H9 (cell line): ENCODE measurements at regions not wholly inside any gene's neighbourhood (a gene's known extent, or its start where the extent isn't known, plus 50 kb on each side); places are given as distances from the start of the nearest gene placed in this dataset.

Source experiments
- DNase-seq: peaks from one replicate; pipeline ENCODE4 v3.0.0-alpha.2; 2017
- H2AFZ ChIP-seq: one replicate; pipeline ENCODE4 v1.6.1; 2013; ENCODE audit warnings: mild to moderate bottlenecking, low read length, control low read depth, moderate library complexity
- H2AK5ac ChIP-seq: 2 replicates; pipeline ENCODE4 v1.6.1; 2013; ENCODE audit warnings: low read length, control low read depth, mixed read lengths; ENCODE audit not compliant: insufficient read length
- H2BK120ac ChIP-seq: one replicate; pipeline ENCODE4 v1.6.1; 2013; ENCODE audit warnings: low read depth, mild to moderate bottlenecking, low read length, control low read depth, inconsistent platforms; ENCODE audit not compliant: poor library complexity, severe bottlenecking
- H2BK12ac ChIP-seq: 2 replicates; pipeline ENCODE4 v1.6.1; 2013; ENCODE audit warnings: low read length, control low read depth, mixed read lengths, low read depth; ENCODE audit not compliant: insufficient read length
- H2BK15ac ChIP-seq: 2 replicates; pipeline ENCODE4 v1.6.1; 2013; ENCODE audit warnings: low read depth, low read length, control low read depth
- H2BK20ac ChIP-seq: one replicate; pipeline ENCODE4 v1.6.1; 2013; ENCODE audit warnings: low read depth, mild to moderate bottlenecking, low read length, control low read depth, inconsistent platforms; ENCODE audit not compliant: poor library complexity, severe bottlenecking
- H2BK5ac ChIP-seq: 2 replicates; pipeline ENCODE4 v1.6.1; 2013; ENCODE audit warnings: low read length, control low read depth, mixed read lengths; ENCODE audit not compliant: insufficient read length
- H3K14ac ChIP-seq: 2 replicates; pipeline ENCODE4 v1.6.1; 2013; ENCODE audit warnings: low read length, control low read depth; ENCODE audit not compliant: insufficient read depth
- H3K18ac ChIP-seq: 2 replicates; pipeline ENCODE4 v1.6.1; 2013; ENCODE audit warnings: low read depth, mild to moderate bottlenecking, mixed read lengths, low read length, control low read depth; ENCODE audit not compliant: insufficient read length
- H3K23ac ChIP-seq: 2 replicates; pipeline ENCODE4 v1.6.1; 2013; ENCODE audit warnings: low read length, control low read depth, mixed read lengths, low read depth; ENCODE audit not compliant: insufficient read length
- H3K23me2 ChIP-seq: 2 replicates; pipeline ENCODE4 v1.6.1; 2013; ENCODE audit warnings: low read depth, mild to moderate bottlenecking, mixed read lengths, low read length, control low read depth; ENCODE audit not compliant: insufficient read length, poor library complexity, severe bottlenecking
- H3K27ac ChIP-seq: 2 replicates; pipeline ENCODE4 v1.5.1; 2013; ENCODE audit warnings: low read length, control low read depth, mixed read lengths, low read depth; ENCODE audit not compliant: insufficient read length
- H3K27me3 ChIP-seq: 2 replicates; pipeline ENCODE4 v1.6.1; 2013; ENCODE audit warnings: low read length, control low read depth, inconsistent platforms; ENCODE audit not compliant: insufficient read depth
- H3K4ac ChIP-seq: 2 replicates; pipeline ENCODE4 v1.6.1; 2013; ENCODE audit warnings: low read depth, mild to moderate bottlenecking, control low read depth, inconsistent platforms, low read length, moderate library complexity
- H3K4me1 ChIP-seq: 2 replicates; pipeline ENCODE4 v1.6.1; 2013; ENCODE audit warnings: low read length, control low read depth, inconsistent platforms; ENCODE audit not compliant: insufficient read depth
- H3K4me2 ChIP-seq: 2 replicates; pipeline ENCODE4 v1.6.1; 2013; ENCODE audit warnings: low read length, control low read depth, mixed read lengths; ENCODE audit not compliant: insufficient read length, insufficient read depth
- H3K56ac ChIP-seq: 2 replicates; pipeline ENCODE4 v1.6.1; 2013; ENCODE audit warnings: low read depth, mild to moderate bottlenecking, mixed read lengths, low read length, control low read depth; ENCODE audit not compliant: insufficient read length
- H3K79me1 ChIP-seq: 2 replicates; pipeline ENCODE4 v1.6.1; 2013; ENCODE audit warnings: low read depth, mild to moderate bottlenecking, moderate library complexity, low read length, control low read depth, inconsistent platforms; ENCODE audit not compliant: insufficient read depth, poor library complexity, severe bottlenecking
- H3K79me2 ChIP-seq: 2 replicates; pipeline ENCODE4 v1.6.1; 2013; ENCODE audit warnings: low read length, control low read depth, inconsistent platforms; ENCODE audit not compliant: insufficient read depth
- H3K9ac ChIP-seq: 2 replicates; pipeline ENCODE4 v1.6.1; 2013; ENCODE audit warnings: low read length, control low read depth, mixed read lengths; ENCODE audit not compliant: insufficient read length; ENCODE audit errors: extremely low read depth
- H3K9me3 ChIP-seq: one replicate; pipeline ENCODE4 v1.6.1; 2013; ENCODE audit warnings: low read depth, low read length, inconsistent platforms; ENCODE audit not compliant: control insufficient read depth
- H3T11ph ChIP-seq: one replicate; pipeline ENCODE4 v1.6.1; 2013; ENCODE audit warnings: mild to moderate bottlenecking, low read length, control low read depth, inconsistent platforms
- H4K20me1 ChIP-seq: one replicate; pipeline ENCODE4 v1.6.1; 2013; ENCODE audit not compliant: control insufficient read depth, insufficient read length, insufficient read depth
- H4K5ac ChIP-seq: 2 replicates; pipeline ENCODE4 v1.6.1; 2013; ENCODE audit warnings: low read depth, mild to moderate bottlenecking, mixed read lengths, low read length, control low read depth; ENCODE audit not compliant: insufficient read length
- H4K8ac ChIP-seq: replicated peaks from 2 replicates; pipeline ENCODE4 v1.6.1; 2013; ENCODE audit warnings: low read length, control low read depth, mixed read lengths, low read depth; ENCODE audit not compliant: insufficient read length
- H4K91ac ChIP-seq: 2 replicates; pipeline ENCODE4 v1.6.1; 2013; ENCODE audit warnings: low read depth, mild to moderate bottlenecking, moderate library complexity, mixed read lengths, low read length, control low read depth; ENCODE audit not compliant: insufficient read length
- H3K27ac Mint-ChIP-seq, 3 experiments: 2 replicates in 2 of 3; 3 replicates in 1 of 3; pipeline ENCODE4 v1.8.0; 2020 to 2021; ENCODE audit warnings: mixed read lengths in 3 of 3, mild to moderate bottlenecking in 1 of 3, moderate library complexity in 1 of 3
- H3K27me3 Mint-ChIP-seq: 2 replicates; pipeline ENCODE4 v1.8.0; 2021; ENCODE audit warnings: low read depth, mild to moderate bottlenecking, moderate library complexity, mixed read lengths
- H3K36me3 Mint-ChIP-seq, 3 experiments: 2 replicates in 2 of 3; 3 replicates in 1 of 3; pipeline ENCODE4 v1.8.0; 2020 to 2021; ENCODE audit warnings: low read depth in 3 of 3, mixed read lengths in 3 of 3; ENCODE audit not compliant: insufficient read depth in 1 of 3
- H3K4me1 Mint-ChIP-seq, 2 experiments: 2 replicates each; pipeline ENCODE4 v1.8.0; 2020; ENCODE audit warnings: mixed read lengths in 2 of 2
- H3K4me3 Mint-ChIP-seq, 2 experiments: 2 replicates in 1 of 2; 3 replicates in 1 of 2; pipeline ENCODE4 v1.8.0; 2020 to 2021; ENCODE audit warnings: mild to moderate bottlenecking in 2 of 2, mixed read lengths in 2 of 2, moderate library complexity in 1 of 2
- H3K9me3 Mint-ChIP-seq, 2 experiments: 2 replicates in 1 of 2; 3 replicates in 1 of 2; pipeline ENCODE4 v1.8.0; 2020; ENCODE audit warnings: mild to moderate bottlenecking in 2 of 2, mixed read lengths in 2 of 2, moderate library complexity in 1 of 2
- WGBS: extraction: QIAGEN DNeasy Blood & Tissue Kit; methylation state at CpG from one replicate; pipeline ENCODE4 v1.1.7; 2013; ENCODE audit warnings: missing lambda C conversion rate, low lambda C conversion rate, mixed read lengths; ENCODE audit not compliant: insufficient read length; ENCODE audit errors: extremely low coverage; 5-methylcytosine and 5-hydroxymethylcytosine counted together
- TF ChIP-seq, protein P1 (sequence below): fragments of 200-600 bp; sonication (generic); conservative IDR thresholded peaks from 3 replicates; pipeline ENCODE4 v1.8.0; 2021; ENCODE audit warnings: antibody characterized with exemption, mild to moderate bottlenecking

DNA sequence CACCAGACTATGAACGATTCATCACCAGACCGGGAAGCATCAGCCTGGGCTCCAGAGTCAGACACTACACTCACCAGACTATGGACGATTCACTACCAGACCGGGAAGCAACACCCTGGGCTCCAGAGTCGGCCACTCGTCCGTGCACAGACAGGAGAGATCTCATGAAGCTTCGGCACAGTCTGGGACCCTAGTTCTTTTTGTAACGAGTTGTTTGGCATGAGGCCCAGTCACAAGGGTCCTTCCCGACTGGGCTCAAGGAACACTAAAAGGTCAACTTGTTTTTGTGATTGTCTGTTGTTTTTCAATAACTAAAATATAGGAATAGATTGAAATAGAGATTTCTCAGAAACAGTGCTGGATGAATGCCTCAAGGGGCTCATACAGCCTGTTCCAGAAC is 1141.6 kb upstream of the MIR17HG start:
- Histone ChIP-seq H3K23ac (no peak overlapping the region), H3K9ac (no peak overlapping the region), H2BK15ac (no peak overlapping the region), H4K20me1 (no peaks in the 10 kb centered on the region), H3K23me2 (no peaks in the 10 kb centered on the region), H4K8ac (no peak overlapping the region), H2BK20ac (no peak overlapping the region), H3K14ac (no peak overlapping the region), H4K5ac (no peak overlapping the region), H3K27ac (no peak overlapping the region), H2BK12ac (no peak overlapping the region), H3K4ac (no peak overlapping the region), H2BK5ac (no peak overlapping the region), H4K91ac (no peak overlapping the region), H2AK5ac (no peak overlapping the region), H2BK120ac (no peak overlapping the region), H3K79me1 (no peaks in the 10 kb centered on the region), H3T11ph (no peak overlapping the region), H3K4me2 (no peak overlapping the region), H3K4me1 (no peaks in the 10 kb centered on the region), H3K79me2 (no peaks in the 10 kb centered on the region), H3K56ac (no peak overlapping the region), H3K27me3 (no peaks in the 10 kb centered on the region), H2AFZ (no peak overlapping the region), H3K18ac (no peak overlapping the region), H3K9me3 (no peaks in the 10 kb centered on the region)
- H3K27ac Mint-ChIP-seq, result no peak overlapping the region
- peaks cover 0 to 2% of the 10 kb centered on the region in 2 experiments; a peak in 1 of 5 replicates for H3K9me3 Mint-ChIP-seq
- no CpG with 5 or more reads among the region's 10 CpGs for WGBS
- H3K36me3 Mint-ChIP-seq, result peaks cover 0 to 2% (median 0%) of the 10 kb centered on the region in 3 experiments; a peak in 1 of 7 replicates
- no peak overlapping the region for H3K4me3 Mint-ChIP-seq
- TF ChIP-seq, protein P1, sequence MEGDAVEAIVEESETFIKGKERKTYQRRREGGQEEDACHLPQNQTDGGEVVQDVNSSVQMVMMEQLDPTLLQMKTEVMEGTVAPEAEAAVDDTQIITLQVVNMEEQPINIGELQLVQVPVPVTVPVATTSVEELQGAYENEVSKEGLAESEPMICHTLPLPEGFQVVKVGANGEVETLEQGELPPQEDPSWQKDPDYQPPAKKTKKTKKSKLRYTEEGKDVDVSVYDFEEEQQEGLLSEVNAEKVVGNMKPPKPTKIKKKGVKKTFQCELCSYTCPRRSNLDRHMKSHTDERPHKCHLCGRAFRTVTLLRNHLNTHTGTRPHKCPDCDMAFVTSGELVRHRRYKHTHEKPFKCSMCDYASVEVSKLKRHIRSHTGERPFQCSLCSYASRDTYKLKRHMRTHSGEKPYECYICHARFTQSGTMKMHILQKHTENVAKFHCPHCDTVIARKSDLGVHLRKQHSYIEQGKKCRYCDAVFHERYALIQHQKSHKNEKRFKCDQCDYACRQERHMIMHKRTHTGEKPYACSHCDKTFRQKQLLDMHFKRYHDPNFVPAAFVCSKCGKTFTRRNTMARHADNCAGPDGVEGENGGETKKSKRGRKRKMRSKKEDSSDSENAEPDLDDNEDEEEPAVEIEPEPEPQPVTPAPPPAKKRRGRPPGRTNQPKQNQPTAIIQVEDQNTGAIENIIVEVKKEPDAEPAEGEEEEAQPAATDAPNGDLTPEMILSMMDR, result no peak
- H3K27me3 Mint-ChIP-seq, result no peaks in the 10 kb centered on the region
- H3K4me1 Mint-ChIP-seq, result no peaks in the 10 kb centered on the region
- no peak for DNase-seq
